ENCODE measurements at regions not wholly inside any gene's neighbourhood (a gene's known extent, or its start where the extent isn't known, plus 50 kb on each side); places are given as distances from the start of the nearest gene placed in this dataset.

DNA sequence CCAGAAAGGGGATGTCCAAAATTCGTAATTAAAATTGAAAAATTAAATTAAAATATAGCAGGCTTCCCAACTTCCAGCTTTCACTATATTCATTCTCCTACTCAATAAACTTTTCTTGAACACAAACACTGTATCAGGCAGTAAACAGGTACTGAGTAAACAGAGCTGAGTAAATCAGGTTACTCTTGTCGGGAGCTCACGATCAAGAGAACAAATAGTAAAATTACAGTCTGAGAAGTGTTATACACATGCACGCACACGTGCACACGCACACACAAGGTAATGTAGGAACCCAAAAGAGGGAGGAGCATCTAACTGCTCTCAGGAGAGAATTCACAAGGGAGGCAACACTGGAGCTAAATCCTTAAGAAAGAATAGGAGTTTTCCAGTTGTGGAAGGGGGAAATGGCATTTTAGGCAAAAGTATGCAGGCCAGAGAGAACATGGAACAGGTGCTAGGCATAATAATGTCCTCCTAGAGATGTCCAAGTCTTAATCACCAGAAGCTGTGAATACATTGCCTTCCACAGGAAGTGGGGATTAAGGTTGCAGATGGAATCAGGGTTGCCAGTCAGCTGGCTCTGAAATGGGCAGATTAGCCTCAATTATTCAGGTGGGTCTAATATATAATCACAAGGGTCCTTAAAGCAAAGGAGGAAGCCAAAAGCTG lies 598.8 kb upstream of the BRINP1 start:
- no peaks in the 10 kb centered on the region for H3K9me1 ChIP-seq (replicated peaks; ENCODE audit: control insufficient read depth, extremely low read depth, insufficient read depth, low read length)
- TF ChIP-seq POLR2AphosphoS5 (IDR thresholded peaks at IDR 0.05; ENCODE audit: insufficient read depth, low read depth, low read length) (no peak), FOS (IDR thresholded peaks at IDR 0.05; ENCODE audit: borderline replicate concordance, insufficient read depth, low read length) (no peak), GATA2 (IDR thresholded peaks at IDR 0.05; ENCODE audit: insufficient read depth, insufficient read length, low read depth, low read length) (no peak), EZH2 (IDR thresholded peaks at IDR 0.05; ENCODE audit: borderline replicate concordance, low read depth, low read length, severe bottlenecking) (no peak), MYC (IDR thresholded peaks at IDR 0.05; ENCODE audit: low read depth, low read length) (no peak), POLR2A (IDR thresholded peaks at IDR 0.05; ENCODE audit: low read depth, low read length) (no peak)
- TF ChIP-seq, protein P1, sequence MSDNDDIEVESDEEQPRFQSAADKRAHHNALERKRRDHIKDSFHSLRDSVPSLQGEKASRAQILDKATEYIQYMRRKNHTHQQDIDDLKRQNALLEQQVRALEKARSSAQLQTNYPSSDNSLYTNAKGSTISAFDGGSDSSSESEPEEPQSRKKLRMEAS (IDR thresholded peaks at IDR 0.05; ENCODE audit: insufficient read depth, insufficient read length) = no peak
- TF ChIP-seq, protein P2, sequence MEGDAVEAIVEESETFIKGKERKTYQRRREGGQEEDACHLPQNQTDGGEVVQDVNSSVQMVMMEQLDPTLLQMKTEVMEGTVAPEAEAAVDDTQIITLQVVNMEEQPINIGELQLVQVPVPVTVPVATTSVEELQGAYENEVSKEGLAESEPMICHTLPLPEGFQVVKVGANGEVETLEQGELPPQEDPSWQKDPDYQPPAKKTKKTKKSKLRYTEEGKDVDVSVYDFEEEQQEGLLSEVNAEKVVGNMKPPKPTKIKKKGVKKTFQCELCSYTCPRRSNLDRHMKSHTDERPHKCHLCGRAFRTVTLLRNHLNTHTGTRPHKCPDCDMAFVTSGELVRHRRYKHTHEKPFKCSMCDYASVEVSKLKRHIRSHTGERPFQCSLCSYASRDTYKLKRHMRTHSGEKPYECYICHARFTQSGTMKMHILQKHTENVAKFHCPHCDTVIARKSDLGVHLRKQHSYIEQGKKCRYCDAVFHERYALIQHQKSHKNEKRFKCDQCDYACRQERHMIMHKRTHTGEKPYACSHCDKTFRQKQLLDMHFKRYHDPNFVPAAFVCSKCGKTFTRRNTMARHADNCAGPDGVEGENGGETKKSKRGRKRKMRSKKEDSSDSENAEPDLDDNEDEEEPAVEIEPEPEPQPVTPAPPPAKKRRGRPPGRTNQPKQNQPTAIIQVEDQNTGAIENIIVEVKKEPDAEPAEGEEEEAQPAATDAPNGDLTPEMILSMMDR (IDR thresholded peaks at IDR 0.05; ENCODE audit: extremely low read depth in 1 of 2, insufficient read depth in 1 of 2, low read depth in 1 of 2, low read length in 2 of 2) = no peak
- no peaks in the 10 kb centered on the region for H4K20me1 ChIP-seq (replicated peaks; ENCODE audit: control insufficient read depth, extremely low read depth, insufficient read depth, low read length)
- no peaks in the 10 kb centered on the region for H3K27me3 ChIP-seq (ENCODE audit: control insufficient read depth in 2 of 2, insufficient read depth in 2 of 2, low read length in 2 of 2)
- dilution Hi-C loops (cut with MboI; ENCODE audit: extremely low pct_ligation_motif_present, low sequenced_read_pairs) = no loop called here
- H3K9me3 ChIP-seq (replicated peaks; ENCODE audit: control insufficient read depth, insufficient read depth, low read length) = no peaks in the 10 kb centered on the region
- no peak overlapping the region for H2AFZ ChIP-seq (ENCODE audit: low read depth, low read length)
- H3K27ac ChIP-seq (ENCODE audit: insufficient read depth, low read depth, low read length) = no peak overlapping the region
- no peaks in the 10 kb centered on the region for H3K79me2 ChIP-seq (ENCODE audit: control insufficient read depth, insufficient read depth, low read length)
- no peak overlapping the region for H3K4me3 ChIP-seq (replicated peaks in 1 of 3; ENCODE audit: insufficient read depth in 1 of 3, low read depth in 1 of 3, low read length in 3 of 3)
- ChIA-PET CTCF (interaction anchor here (0.8 to 1.9 kb wide), 5 partner anchors 9 to 1446 kb away, joined by 3 to 8 read pairs (median 3); no protein-coding TSS in a partner anchor), POLR2A (no interaction called here)
- no TSS peak for BruUV-seq (replicated peaks)
- H3K9ac ChIP-seq (replicated peaks; ENCODE audit: extremely low read depth, insufficient read depth, low read length) = no peak overlapping the region
- no peak for FAIRE-seq
- H3K36me3 ChIP-seq (ENCODE audit: control insufficient read depth in 2 of 2, extremely low read depth in 1 of 2, insufficient read depth in 2 of 2, low read length in 2 of 2) = no peaks in the 10 kb centered on the region
- H3K4me1 ChIP-seq (ENCODE audit: control insufficient read depth, extremely low read depth, insufficient read depth, low read length) = no peaks in the 10 kb centered on the region
- intact Hi-C loops (cut with micrococcal nuclease) = loop anchor here (10.0 kb wide), 1 partner anchor 593 kb away; no protein-coding TSS in a partner anchor
- no peak overlapping the region for H3K4me2 ChIP-seq (ENCODE audit: insufficient read depth, low read length)
- no peak for DNase-seq (ENCODE audit: low read depth, low spot score)

All from endothelial cell of umbilical vein (primary cell).